HG03097 (cell line): ENCODE measurements at regions not wholly inside any gene's neighbourhood (a gene's known extent, or its start where the extent isn't known, plus 50 kb on each side); places are given as distances from the start of the nearest gene placed in this dataset.
"Not testable (repeated sequence)": the region's sequence is repeated elsewhere in the genome, so short reads cannot be mapped to it uniquely, and the experiment has no call there.

Experiments
- ATAC-seq: cut with Tn5 transposase; IDR thresholded peaks from one replicate; pipeline ENCODE4 v1.9.1; 2021; ENCODE audit not compliant: unreplicated experiment, low FRiP score

DNA sequence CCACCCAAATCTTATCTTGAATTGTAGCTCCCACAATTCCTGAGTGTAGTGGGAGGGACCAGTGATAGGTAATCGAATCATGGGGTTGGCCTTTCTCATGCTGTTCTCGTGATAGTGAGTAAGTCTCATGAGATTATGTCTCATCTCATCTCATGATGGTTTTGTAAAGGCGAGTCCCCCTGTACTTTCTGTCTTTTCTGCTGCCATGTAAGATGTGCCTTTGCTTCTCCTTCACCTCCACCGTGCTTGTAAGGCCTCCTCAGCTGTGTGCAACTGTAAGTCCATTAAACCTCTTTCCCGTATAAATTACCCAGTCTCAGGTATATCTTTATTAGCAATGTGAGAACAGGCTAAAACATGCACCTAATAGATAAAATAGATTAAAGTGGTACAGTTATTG, 756.4 kb upstream of the SLITRK5 start:
- no peak for ATAC-seq

DNA sequence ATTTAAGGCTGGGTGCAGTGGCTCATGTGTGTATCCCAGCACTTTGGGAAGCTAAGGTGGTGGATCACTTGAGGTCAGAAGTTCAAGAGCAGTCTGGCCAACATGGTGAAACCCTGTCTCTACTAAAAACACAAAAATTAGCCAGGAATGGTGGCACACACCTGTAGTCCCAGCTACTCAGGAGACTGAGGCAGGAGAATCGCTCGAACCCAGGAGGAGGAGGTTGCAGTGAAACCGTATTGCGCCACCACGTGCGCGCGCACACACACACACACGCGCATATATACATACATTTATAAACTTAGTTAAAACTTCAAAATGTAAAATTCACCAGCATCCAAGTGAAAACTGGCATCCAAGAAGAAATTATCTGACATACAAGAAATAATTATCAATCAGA, 753.7 kb upstream of the SLITRK5 start:
- ATAC-seq, result not testable (repeated sequence)

GRCh38 chr13:86918682-86919081, 752.5 kb upstream of the SLITRK5 start:
- no peak for ATAC-seq

- no peak for ATAC-seq
Observed at GRCh38 chr13:86920961-86921360, 750.2 kb upstream of the SLITRK5 start.

DNA sequence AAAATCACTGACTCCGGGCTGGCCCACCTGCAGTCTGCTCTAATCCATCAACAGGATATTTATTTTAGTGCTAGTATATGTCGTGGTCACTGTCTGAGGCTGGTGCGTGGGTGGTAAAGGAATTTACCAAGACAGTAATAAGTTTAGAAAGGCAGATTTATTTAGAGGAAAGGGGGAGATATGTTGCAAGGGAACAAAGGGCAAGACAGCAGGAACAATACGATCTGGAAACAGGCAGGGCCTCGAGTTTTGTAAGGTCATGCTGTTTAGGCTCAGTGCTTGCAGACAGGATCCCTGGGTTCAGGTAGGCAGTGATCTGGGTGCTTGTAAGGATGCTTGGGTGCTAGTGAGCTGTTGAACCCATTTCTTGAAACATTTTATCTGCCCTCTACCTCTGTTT, 748.2 kb upstream of the SLITRK5 start:
- no peak for ATAC-seq

DNA sequence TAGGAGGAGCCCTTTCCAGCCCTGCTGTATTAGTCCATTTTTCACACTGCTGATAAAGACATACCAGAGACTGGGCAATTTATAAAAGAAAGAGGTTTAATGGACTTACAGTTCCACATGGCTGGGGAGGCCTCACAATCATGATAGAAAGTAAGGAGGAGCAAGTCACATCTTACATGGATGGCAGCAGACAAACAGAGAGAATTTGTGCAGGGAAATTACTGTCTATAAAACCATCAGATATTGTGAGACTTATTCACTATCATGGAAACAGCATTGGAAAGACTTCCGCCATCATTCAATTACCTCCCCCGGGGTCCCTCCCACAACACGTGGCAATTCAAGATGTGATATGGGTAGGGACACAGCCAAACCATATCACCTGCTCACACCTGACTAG, 744.3 kb upstream of the SLITRK5 start:
- ATAC-seq, result not testable (repeated sequence)

GRCh38 chr13:86932776-86933334, 738.3 kb upstream of the SLITRK5 start:
- ATAC-seq, result no peak

- ATAC-seq, result no peak
Observed at GRCh38 chr13:86933676-86934075, 737.5 kb upstream of the SLITRK5 start.

GRCh38 chr13:86937316-86937715, 733.9 kb upstream of the SLITRK5 start:
- ATAC-seq, result no peak

- ATAC-seq, result no peak
Observed at GRCh38 chr13:86945584-86945983, 725.6 kb upstream of the SLITRK5 start.

GRCh38 chr13:86946734-86947133, 724.4 kb upstream of the SLITRK5 start:
- no peak for ATAC-seq

- no peak for ATAC-seq
Observed at GRCh38 chr13:86954341-86954740, 716.8 kb upstream of the SLITRK5 start.

- no peak for ATAC-seq
Observed at GRCh38 chr13:86960876-86961275, 710.3 kb upstream of the SLITRK5 start.

GRCh38 chr13:86974251-86974994, 696.7 kb upstream of the SLITRK5 start:
- ATAC-seq, result no peak

DNA sequence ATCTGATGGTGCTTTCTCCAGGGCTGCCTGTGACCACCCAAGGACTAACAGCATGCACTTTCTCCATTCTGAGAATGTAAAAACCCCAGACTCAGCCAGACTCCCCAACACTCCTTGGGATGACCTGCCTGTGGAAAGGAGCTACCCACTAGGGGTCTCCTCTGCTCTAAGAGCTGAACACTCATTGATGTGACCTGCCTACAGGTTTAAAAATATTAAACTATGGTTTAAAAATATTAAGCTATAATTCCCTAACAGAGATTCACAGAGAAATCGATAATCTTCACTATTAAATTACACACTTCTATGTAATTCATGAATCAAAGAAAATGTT, 696.2 kb upstream of the SLITRK5 start:
- no peak for ATAC-seq

DNA sequence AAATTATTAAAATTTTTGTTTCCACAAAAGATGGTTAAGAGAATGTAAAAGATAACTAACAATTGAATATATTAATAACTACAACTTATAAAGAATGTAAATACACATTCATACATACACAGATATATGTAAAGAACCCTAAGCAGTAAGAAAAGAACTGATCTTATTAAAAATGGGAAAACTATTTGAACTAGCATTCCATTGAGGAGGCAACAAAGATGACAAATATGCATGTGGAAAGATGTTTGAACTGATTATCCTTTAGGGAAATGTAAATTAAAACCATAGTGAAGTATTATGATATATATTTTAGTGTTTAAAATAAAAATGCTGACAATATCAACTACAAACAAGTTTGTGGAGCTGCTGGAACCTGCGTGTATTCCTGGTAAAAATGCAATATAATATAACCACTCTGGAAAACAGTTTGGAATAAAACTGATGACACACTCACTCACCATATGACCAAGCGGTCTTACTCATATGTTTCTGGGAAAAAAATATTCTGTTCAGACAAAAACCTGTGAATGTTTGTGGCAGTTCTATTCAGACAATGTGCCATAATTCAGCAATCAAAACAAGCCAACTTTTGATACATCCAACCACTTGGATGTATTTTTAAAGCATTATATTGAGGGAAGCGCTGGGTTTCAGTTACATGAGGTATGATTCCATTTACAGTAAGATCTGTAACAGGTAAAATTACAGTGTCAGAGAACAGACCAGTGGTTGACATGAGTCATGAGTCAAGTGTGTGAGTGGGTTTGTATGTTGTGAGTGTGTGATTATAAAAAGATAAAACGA, 694.4 kb upstream of the SLITRK5 start:
- ATAC-seq, result no peak

DNA sequence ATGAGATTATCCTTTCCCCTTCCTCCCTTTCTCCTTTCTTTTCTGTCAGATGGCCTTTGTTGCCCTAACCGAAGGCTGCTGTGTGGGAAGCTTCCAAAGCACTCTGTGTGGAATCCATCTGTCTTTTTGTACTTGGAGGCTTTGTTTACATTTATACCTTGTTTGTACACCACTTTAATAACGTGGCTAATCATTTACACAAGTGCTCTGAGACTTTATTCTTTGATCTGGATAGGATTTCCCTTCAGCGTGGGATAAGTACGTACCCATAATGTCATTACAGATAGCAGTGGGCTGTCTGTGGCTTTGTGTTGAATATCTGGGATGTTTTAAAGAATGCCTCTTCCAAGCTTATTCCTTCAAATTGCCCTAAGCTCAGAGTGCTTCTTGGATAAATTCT, 684.7 kb upstream of the SLITRK5 start:
- no peak for ATAC-seq

- ATAC-seq, result no peak
Observed at GRCh38 chr13:86992251-86992650, 678.9 kb upstream of the SLITRK5 start.

- no peak for ATAC-seq
Observed at GRCh38 chr13:87003265-87003664, 667.9 kb upstream of the SLITRK5 start.

DNA sequence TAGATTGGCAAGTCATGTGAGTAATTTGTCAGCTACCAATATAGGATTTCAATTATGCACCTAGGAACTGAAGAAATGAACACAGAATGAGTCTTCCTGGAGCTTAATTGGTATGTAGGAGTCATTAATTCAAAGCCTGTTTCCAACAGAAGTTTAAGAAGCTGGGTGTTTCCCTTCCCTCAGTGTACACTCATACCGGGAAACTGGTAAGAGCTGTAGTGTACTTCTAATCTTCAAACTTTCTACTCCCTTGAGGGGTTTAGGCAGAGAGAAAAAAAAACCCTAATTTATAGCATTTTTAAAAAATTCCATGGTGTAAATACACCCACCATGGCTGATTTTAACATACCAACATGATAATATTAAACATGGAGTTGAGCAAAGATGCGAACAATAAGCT, 665.7 kb upstream of the SLITRK5 start:
- ATAC-seq, result no peak

DNA sequence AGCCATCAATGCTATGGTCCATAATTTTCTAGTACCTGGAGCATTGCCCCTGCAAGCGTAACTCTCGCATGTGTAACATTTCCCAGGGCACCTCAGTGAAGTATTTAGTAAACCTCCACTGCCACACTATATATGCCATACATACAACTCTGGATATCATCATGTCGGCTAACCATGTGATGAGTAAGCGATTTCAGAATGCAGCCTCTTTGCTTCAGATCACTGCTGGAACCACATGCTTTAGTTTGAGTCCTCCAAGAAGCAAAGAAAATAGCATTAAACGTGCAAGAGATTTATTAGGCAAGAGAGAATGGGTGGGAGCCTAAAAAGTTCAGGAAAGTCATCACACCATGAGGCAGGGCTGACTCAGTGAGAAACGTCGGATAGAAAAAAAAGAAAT, 635.6 kb upstream of the SLITRK5 start:
- no peak for ATAC-seq

DNA sequence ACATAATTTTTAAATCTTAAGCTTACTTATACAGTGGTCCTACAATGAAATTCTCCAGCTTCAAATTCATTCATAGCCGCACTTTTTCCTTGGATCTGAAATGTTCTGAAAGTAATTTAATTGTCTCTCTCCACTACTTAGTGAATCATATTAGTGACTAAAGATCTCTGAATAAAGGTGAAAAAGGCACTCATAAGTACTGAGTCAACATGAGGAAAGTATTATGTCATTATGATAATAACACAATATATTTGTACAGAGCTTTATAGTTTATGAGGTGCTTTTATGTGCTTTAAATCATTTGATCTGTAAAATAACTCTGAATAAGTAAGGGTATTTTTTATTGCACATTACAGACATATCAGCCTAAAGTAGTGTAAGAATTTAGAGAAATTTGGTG, 628.2 kb upstream of the SLITRK5 start:
- no peak for ATAC-seq
